CD4-positive, alpha-beta T cell (primary cell): ENCODE measurements at regions not wholly inside any gene's neighbourhood (a gene's known extent, or its start where the extent isn't known, plus 50 kb on each side); places are given as distances from the start of the nearest gene placed in this dataset.
"Not testable (repeated sequence)": the region's sequence is repeated elsewhere in the genome, so short reads cannot be mapped to it uniquely, and the experiment has no call there.

ENCODE experiments used
- ATAC-seq: fragments of 200-7000 bp; cut with Tn5 transposase; one replicate; pipeline ENCODE4 v1.10.0; 2022; ENCODE audit warnings: mild to moderate bottlenecking; ENCODE audit not compliant: poor library complexity
- CTCF ChIA-PET: fragments of 350-600 bp; sonication (Branson Sonifier 250); formaldehyde crosslinking; loops from one replicate; lab custom pipeline; 2021; ENCODE audit warnings: antibody characterized with exemption, inconsistent platforms; lab: Charles Lee
- POLR2A ChIA-PET: fragments of 350-600 bp; sonication (Branson Sonifier 250); formaldehyde crosslinking; loops from one replicate; lab custom pipeline; 2021; ENCODE audit warnings: antibody characterized with exemption, inconsistent platforms; lab: Charles Lee
- DNase-seq, 14 experiments: peaks; one replicate each; pipeline ENCODE4 v3.0.0-alpha.2; 2013 to 2020; ENCODE audit warnings: mixed read lengths in 2 of 14
- H3K27ac ChIP-seq, 2 donors: one replicate each; pipeline versions ENCODE4 v1.5.1 to v1.7.0; 2013; ENCODE audit warnings: low read length in 2 of 2, low read depth in 1 of 2, mild to moderate bottlenecking in 1 of 2
- H3K27me3 ChIP-seq, 2 experiments: 1 replicate in 1 of 2; 2 replicates in 1 of 2; pipeline versions ENCODE4 v1.6.1 to v1.7.0; 2013; ENCODE audit warnings: low read length in 2 of 2, control low read depth in 1 of 2, mild to moderate bottlenecking in 1 of 2, moderate library complexity in 1 of 2; ENCODE audit not compliant: insufficient read depth in 2 of 2, control insufficient read depth in 1 of 2
- H3K36me3 ChIP-seq: one replicate; pipeline ENCODE4 v1.6.1; 2013; ENCODE audit warnings: low read length, control low read depth; ENCODE audit not compliant: insufficient read depth
- H3K4me1 ChIP-seq: one replicate; pipeline ENCODE4 v1.6.1; 2013; ENCODE audit warnings: low read length, control low read depth; ENCODE audit not compliant: insufficient read depth
- H3K4me3 ChIP-seq: one replicate; pipeline ENCODE4 v1.5.1; 2013; ENCODE audit warnings: mild to moderate bottlenecking, low read length, moderate library complexity
- H3K9me3 ChIP-seq, 2 experiments: 1 replicate in 1 of 2; 2 replicates in 1 of 2; pipeline versions ENCODE4 v1.6.1 to v1.7.0; 2013; ENCODE audit warnings: low read length in 2 of 2, mild to moderate bottlenecking in 2 of 2, control low read depth in 1 of 2, moderate library complexity in 1 of 2; ENCODE audit not compliant: control insufficient read depth in 1 of 2, insufficient read depth in 1 of 2
- H3K27ac Mint-ChIP-seq: one replicate; pipeline ENCODE4 v1.8.0; 2020; ENCODE audit warnings: mixed read lengths
- H3K27me3 Mint-ChIP-seq: one replicate; pipeline ENCODE4 v1.8.0; 2021; ENCODE audit warnings: mixed read lengths
- H3K36me3 Mint-ChIP-seq: one replicate; pipeline ENCODE4 v1.8.0; 2021; ENCODE audit warnings: low read depth, mixed read lengths
- H3K4me1 Mint-ChIP-seq: one replicate; pipeline ENCODE4 v1.8.0; 2021; ENCODE audit warnings: low read depth, mixed read lengths
- H3K4me3 Mint-ChIP-seq: one replicate; pipeline ENCODE4 v1.8.0; 2020; ENCODE audit warnings: mild to moderate bottlenecking, mixed read lengths
- H3K9me3 Mint-ChIP-seq: one replicate; pipeline ENCODE4 v1.8.0; 2020; ENCODE audit warnings: mixed read lengths
- CTCF ChIP-seq: fragments of 200-600 bp; IDR thresholded peaks from one replicate; pipeline ENCODE4 v1.8.0; 2022; ENCODE audit warnings: antibody characterized with exemption, mild to moderate bottlenecking
- intact Hi-C, 2 experiments: fragments of 100-400 bp; cut with DNase I in 1 of 2; cut with micrococcal nuclease in 1 of 2; formaldehyde crosslinking; loops; one replicate each; pipeline versions ENCODE4 v1.15.1 to v1.9.0; 2023 to 2025; cut with DNase I, micrococcal nuclease

- intact Hi-C loops, result no loop called here
- Histone ChIP-seq H3K36me3 (no peaks in the 10 kb centered on the region), H3K9me3 (no peaks in the 10 kb centered on the region), H3K27ac (no peak overlapping the region), H3K27me3 (no peaks in the 10 kb centered on the region), H3K4me1 (no peaks in the 10 kb centered on the region), H3K4me3 (no peak overlapping the region)
- ChIA-PET POLR2A (no interaction called here), CTCF (no interaction called here)
- no peaks in the 10 kb centered on the region for H3K9me3 Mint-ChIP-seq
- TF ChIP-seq CTCF, result no peak
- no peaks in the 10 kb centered on the region for H3K27me3 Mint-ChIP-seq
- H3K36me3 Mint-ChIP-seq, result no peaks in the 10 kb centered on the region
- DNase-seq, result no peak
- H3K27ac Mint-ChIP-seq, result no peak overlapping the region
- H3K4me3 Mint-ChIP-seq, result no peak overlapping the region
- no peaks in the 10 kb centered on the region for H3K4me1 Mint-ChIP-seq
- ATAC-seq, result no peak
Observed at GRCh38 chr4:14348506-14348905, 653.8 kb upstream of the CPEB2 start.

GRCh38 chr4:14358544-14359160, 643.6 kb upstream of the CPEB2 start:
- H3K27ac ChIP-seq, H3K27me3 ChIP-seq, H3K4me1 Mint-ChIP-seq, H3K4me3 Mint-ChIP-seq, H3K4me3 ChIP-seq, H3K9me3 Mint-ChIP-seq, CTCF ChIA-PET, H3K9me3 ChIP-seq, ATAC-seq, intact Hi-C loops, POLR2A ChIA-PET, DNase-seq, H3K27me3 Mint-ChIP-seq, H3K36me3 Mint-ChIP-seq, H3K27ac Mint-ChIP-seq, H3K4me1 ChIP-seq, H3K36me3 ChIP-seq: not testable (repeated sequence)

GRCh38 chr4:14359991-14360390, 642.3 kb upstream of the CPEB2 start:
- Histone ChIP-seq H3K9me3 (peaks cover 0 to 6% of the 10 kb centered on the region in 2 experiments), H3K4me3 (no peak overlapping the region), H3K36me3 (no peaks in the 10 kb centered on the region), H3K27ac (no peak overlapping the region), H3K27me3 (no peaks in the 10 kb centered on the region), H3K4me1 (no peaks in the 10 kb centered on the region)
- H3K27me3 Mint-ChIP-seq, result no peaks in the 10 kb centered on the region
- no peak overlapping the region for H3K4me3 Mint-ChIP-seq
- H3K4me1 Mint-ChIP-seq, result no peaks in the 10 kb centered on the region
- no peaks in the 10 kb centered on the region for H3K36me3 Mint-ChIP-seq
- no peaks in the 10 kb centered on the region for H3K9me3 Mint-ChIP-seq
- no peak for TF ChIP-seq CTCF
- ChIA-PET POLR2A (no interaction called here), CTCF (no interaction called here)
- no peak overlapping the region for H3K27ac Mint-ChIP-seq
- intact Hi-C loops, result no loop called here
- DNase-seq (no peak), ATAC-seq (no peak)

- POLR2A ChIA-PET, result no interaction called here
Observed at GRCh38 chr4:14361084-14361483, 641.2 kb upstream of the CPEB2 start.

More at GRCh38 chr4:14361084-14361483, 641.2 kb upstream of the CPEB2 start:
- intact Hi-C loops, result no loop called here
- Histone ChIP-seq H3K27me3 (no peaks in the 10 kb centered on the region), H3K4me1 (no peaks in the 10 kb centered on the region), H3K9me3 (peaks cover 0 to 6% of the 10 kb centered on the region in 2 experiments), H3K4me3 (no peak overlapping the region), H3K27ac (no peak overlapping the region), H3K36me3 (no peaks in the 10 kb centered on the region)
- H3K36me3 Mint-ChIP-seq, result no peaks in the 10 kb centered on the region
- no peaks in the 10 kb centered on the region for H3K9me3 Mint-ChIP-seq
- CTCF ChIA-PET, result no interaction called here
- no peak overlapping the region for H3K27ac Mint-ChIP-seq
- no peak for TF ChIP-seq CTCF
- ATAC-seq, result no peak
- no peak for DNase-seq
- H3K27me3 Mint-ChIP-seq, result no peaks in the 10 kb centered on the region
- H3K4me1 Mint-ChIP-seq, result no peaks in the 10 kb centered on the region
- H3K4me3 Mint-ChIP-seq, result no peak overlapping the region
